Left colon (tissue), 2 donors: ENCODE measurements at regions not wholly inside any gene's neighbourhood (a gene's known extent, or its start where the extent isn't known, plus 50 kb on each side); places are given as distances from the start of the nearest gene placed in this dataset.

ENCODE experiments used
- ATAC-seq: fragments of 200-7000 bp; cut with Tn5 transposase; one replicate; pipeline ENCODE4 v1.9.1; 2020; ENCODE audit warnings: mild to moderate bottlenecking, moderate library complexity
- DNase-seq, 2 donors: peaks; one replicate each; pipeline ENCODE4 v3.0.0-alpha.2; 2020
- intact Hi-C, 2 donors: fragments of 100-400 bp; cut with DNase I in 1 of 2; cut with micrococcal nuclease in 1 of 2; formaldehyde crosslinking; loops; one replicate each; pipeline versions ENCODE4 v1.11.2 to v1.14.0; 2022; cut with DNase I, micrococcal nuclease
- donor health status: DM: no; HTN: no; CAD: no.
- donor health status: DM: yes; HTN: yes; CAD: no.

- no peak for ATAC-seq
- intact Hi-C loops = no loop called here
- DNase-seq = no peak
Observed at GRCh38 chr13:22061806-22062391, 391.0 kb downstream of the FGF9 start.

- ATAC-seq (no peak), DNase-seq (no peak)
- intact Hi-C loops = no loop called here
Observed at GRCh38 chr13:22062478-22063205, 391.8 kb downstream of the FGF9 start.

GRCh38 chr13:22063416-22064124, 392.7 kb downstream of the FGF9 start:
- DNase-seq (no peak), ATAC-seq (no peak)
- intact Hi-C loops = no loop called here

- intact Hi-C loops = no loop called here
- no peak for DNase-seq
- no peak for ATAC-seq
Observed at GRCh38 chr13:22064854-22065620, 394.2 kb downstream of the FGF9 start.

GRCh38 chr13:22073718-22074117, 402.8 kb downstream of the FGF9 start:
- DNase-seq (no peak), ATAC-seq (no peak)
- intact Hi-C loops = no loop called here

- intact Hi-C loops = no loop called here
- DNase-seq (no peak), ATAC-seq (no peak)
Observed at GRCh38 chr13:22074403-22074802, 403.5 kb downstream of the FGF9 start.

GRCh38 chr13:22076658-22077057, 405.8 kb downstream of the FGF9 start:
- intact Hi-C loops = no loop called here
- DNase-seq (no peak), ATAC-seq (no peak)

GRCh38 chr13:22077205-22077683, 406.4 kb downstream of the FGF9 start:
- ATAC-seq (no peak), DNase-seq (no peak)
- intact Hi-C loops = no loop called here

GRCh38 chr13:22077764-22078163, 406.9 kb downstream of the FGF9 start:
- ATAC-seq (no peak), DNase-seq (no peak)
- intact Hi-C loops = no loop called here

GRCh38 chr13:22079961-22080360, 409.1 kb downstream of the FGF9 start:
- intact Hi-C loops = no loop called here
- no peak for ATAC-seq

GRCh38 chr13:22080832-22081231, 410.0 kb downstream of the FGF9 start:
- intact Hi-C loops = no loop called here
- no peak for DNase-seq
- ATAC-seq = no peak

More at GRCh38 chr13:22079961-22080360, 409.1 kb downstream of the FGF9 start:
- no peak for DNase-seq

GRCh38 chr13:22081430-22081829, 410.6 kb downstream of the FGF9 start:
- intact Hi-C loops = no loop called here
- DNase-seq (no peak), ATAC-seq (no peak)

- intact Hi-C loops = no loop called here
- ATAC-seq (no peak), DNase-seq (no peak)
Observed at GRCh38 chr13:22082030-22082429, 411.2 kb downstream of the FGF9 start.

GRCh38 chr13:22082437-22083100, 411.7 kb downstream of the FGF9 start:
- DNase-seq (no peak), ATAC-seq (no peak)
- intact Hi-C loops = no loop called here

- intact Hi-C loops = no loop called here
- no peak for DNase-seq
- ATAC-seq = no peak
Observed at GRCh38 chr13:22085001-22085400, 414.1 kb downstream of the FGF9 start.

- intact Hi-C loops = no loop called here
- ATAC-seq (no peak), DNase-seq (no peak)
Observed at GRCh38 chr13:22086597-22087330, 415.9 kb downstream of the FGF9 start.

GRCh38 chr13:22090106-22090505, 419.2 kb downstream of the FGF9 start:
- intact Hi-C loops = no loop called here
- ATAC-seq (peak; percentile 98), DNase-seq (peak; percentile 34 to 37)
